Left hindlimb (tissue), 1 donor: ENCODE measurements at regions not wholly inside any gene's neighbourhood (a gene's known extent, or its start where the extent isn't known, plus 50 kb on each side); places are given as distances from the start of the nearest gene placed in this dataset.

Source experiments
- DNase-seq: peaks from one replicate; pipeline ENCODE4 v3.0.0-alpha.2; 2018

GRCh38 chr6:15058200-15059061 is 187.4 kb upstream of the JARID2 start:
- DNase-seq = no peak

- no peak for DNase-seq
Measured at GRCh38 chr6:15061180-15061641, 184.7 kb upstream of the JARID2 start.

- no peak for DNase-seq
Measured at GRCh38 chr6:15061908-15062515, 183.9 kb upstream of the JARID2 start.

- DNase-seq = no peak
Measured at GRCh38 chr6:15062516-15063252, 183.2 kb upstream of the JARID2 start.

GRCh38 chr6:15063253-15063853 is 182.5 kb upstream of the JARID2 start:
- no peak for DNase-seq

DNA sequence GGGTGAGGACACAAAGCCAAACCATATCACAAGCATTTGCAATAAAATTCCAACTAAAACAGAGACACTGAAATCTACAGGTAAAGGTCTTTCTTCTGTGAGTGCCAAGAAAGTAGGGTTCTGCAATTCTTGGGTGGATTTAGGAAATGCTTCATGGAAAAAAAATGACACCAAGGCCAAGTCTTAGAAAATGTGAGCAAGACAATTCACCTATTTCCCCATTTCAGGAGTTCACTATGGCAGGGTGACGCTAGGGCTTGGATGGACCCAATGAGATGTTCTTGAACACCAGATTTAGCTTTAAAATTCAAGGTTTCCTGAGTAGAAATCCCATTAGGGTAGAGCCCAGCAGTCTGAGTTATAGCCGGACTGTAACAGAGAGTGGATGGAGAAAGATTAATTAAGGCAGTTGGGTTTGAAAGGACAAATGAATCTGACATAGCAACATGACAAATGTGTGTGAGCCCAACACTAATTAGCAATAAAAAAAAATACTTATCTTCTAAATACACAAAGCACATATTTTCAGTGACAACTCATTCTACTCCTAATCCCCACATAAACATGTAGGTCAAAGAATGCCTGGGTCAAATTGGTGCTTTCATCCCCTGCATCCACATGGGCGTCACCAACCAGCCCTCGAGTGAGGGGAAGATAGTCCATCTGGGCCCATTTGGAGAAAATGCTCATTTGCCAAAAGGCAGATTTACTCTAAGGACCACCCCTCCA is 180.4 kb upstream of the JARID2 start:
- DNase-seq = no peak

DNA sequence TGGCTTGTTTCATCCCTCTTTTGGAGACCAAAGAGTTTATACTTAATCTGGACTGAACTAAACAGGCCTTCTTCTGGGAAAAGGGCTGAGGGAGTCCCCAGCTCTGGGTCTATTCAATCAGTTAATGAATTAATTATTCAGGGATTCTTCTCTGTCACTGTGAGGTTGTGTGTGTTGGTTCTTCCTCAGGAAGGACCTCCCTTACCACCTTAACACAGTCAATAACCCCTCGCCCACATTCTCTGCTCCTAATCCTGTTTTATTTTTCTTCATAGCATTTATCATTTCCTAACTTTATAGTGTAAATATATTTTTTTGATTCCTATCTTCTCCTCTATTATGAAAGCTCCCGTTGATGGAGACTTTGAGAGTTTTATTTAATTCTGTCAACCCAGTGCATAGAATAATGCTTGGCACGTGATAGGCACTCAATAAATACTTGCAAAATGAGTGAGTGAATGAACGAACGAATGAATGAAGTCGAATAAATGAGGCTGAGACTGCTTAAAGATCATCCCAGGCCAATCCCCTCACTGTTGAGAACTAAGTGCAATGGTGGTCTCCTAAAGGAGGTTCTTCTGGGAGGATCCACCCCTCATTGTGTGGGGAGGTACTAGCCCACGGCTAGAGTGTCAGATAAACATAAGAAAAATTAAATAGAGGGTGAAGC is 179.6 kb upstream of the JARID2 start:
- no peak for DNase-seq

DNA sequence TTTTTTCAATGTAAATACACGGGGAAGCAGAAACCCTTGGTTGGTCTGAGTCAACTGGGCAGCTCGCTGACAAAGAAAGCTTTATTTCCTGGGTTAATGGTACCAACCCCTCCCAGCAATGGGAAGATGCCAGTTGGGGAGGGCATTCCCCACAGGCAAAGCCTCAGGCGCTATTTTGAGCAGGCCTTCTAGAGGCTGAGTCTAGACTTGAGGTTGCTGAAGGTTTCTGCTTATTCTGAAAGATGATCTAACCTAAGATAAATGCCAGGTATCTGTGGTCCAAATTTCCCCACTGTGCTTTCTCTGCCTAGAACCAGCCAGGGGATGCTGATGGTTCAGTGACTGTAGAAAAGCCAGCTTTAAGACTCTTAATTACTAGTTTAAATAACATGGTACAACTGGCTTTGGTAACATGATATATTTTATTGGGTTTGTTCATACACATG is 172.5 kb upstream of the JARID2 start:
- DNase-seq = no peak

- no peak for DNase-seq
Measured at GRCh38 chr6:15073883-15074465, 171.9 kb upstream of the JARID2 start.

DNA sequence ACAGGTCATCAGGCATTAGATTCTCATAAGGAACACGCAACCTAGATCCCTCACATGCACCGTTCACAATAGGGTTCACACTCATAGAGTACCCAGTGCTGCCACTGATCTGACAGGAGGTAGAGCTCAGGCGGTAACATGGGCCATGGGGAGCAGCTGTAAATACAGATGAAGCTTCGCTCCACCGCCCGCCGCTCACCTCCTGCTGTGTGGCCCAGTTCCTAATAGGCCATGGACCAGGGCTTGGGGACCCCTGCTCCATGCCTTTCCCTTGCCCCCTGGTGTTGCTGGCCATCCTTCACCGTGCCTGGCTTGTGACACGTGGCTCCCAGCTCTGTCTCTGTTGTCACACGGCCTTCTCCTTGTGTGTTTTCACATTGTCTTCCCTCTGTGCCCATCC is 171.1 kb upstream of the JARID2 start:
- DNase-seq = no peak

DNA sequence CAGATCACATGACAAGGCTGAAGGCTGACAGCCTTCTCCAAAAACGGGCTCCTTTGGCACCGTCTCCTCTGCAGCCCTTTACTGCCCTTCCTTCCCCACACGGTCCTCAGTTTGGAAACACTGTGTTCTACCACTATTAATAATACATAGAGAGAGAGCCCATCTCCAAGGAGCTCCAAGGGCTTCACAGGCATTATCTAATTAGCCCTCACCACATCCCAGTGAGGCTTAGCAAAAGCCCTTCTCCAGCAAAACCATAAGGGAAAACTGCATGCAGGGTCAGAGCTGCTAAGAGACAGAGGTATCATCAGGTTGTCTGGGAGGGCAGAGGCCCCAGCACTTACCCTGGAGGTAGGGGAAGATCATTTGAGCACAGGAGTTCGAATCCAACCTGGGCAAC is 169.3 kb upstream of the JARID2 start:
- no peak for DNase-seq

DNA sequence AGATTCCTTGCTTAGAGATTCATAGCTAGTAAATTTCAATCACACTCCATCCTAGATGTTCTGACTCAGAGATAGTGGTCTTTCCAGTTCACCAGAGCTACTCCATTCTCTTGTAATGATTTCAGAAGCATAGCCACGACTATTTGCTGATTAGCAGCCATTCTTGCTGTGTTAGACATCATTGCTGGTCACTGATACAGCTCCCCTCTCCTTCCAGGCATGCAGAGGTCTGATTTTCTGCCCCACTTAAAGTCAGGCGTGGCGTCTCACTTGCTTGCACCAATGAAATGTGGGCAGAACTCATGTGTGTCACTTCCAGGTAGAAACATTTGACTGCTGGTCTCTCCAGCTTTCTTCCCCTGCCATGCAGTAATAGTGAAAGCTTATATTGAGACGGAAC is 168.9 kb upstream of the JARID2 start:
- no peak for DNase-seq

DNA sequence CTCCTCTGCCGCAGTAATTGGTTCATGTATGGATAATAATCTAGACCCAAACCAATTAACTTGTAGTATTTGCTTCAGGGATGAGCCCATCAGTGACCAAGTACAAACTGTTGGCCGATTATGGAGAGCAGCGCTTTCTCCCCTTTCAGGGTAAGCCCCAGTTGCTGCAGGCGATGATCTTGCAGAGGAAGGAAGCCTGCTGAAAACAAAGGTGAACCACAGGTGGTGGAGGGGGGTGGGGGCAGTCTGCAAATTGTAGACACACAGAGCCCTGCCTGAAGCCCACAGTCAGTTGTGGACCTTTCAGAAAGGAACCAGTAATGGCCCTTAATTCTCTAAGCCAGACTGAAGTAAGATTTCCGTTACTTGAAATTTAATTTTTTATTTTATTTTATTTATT is 167.9 kb upstream of the JARID2 start:
- DNase-seq = no peak

GRCh38 chr6:15079288-15079817 is 166.5 kb upstream of the JARID2 start:
- no peak for DNase-seq

DNA sequence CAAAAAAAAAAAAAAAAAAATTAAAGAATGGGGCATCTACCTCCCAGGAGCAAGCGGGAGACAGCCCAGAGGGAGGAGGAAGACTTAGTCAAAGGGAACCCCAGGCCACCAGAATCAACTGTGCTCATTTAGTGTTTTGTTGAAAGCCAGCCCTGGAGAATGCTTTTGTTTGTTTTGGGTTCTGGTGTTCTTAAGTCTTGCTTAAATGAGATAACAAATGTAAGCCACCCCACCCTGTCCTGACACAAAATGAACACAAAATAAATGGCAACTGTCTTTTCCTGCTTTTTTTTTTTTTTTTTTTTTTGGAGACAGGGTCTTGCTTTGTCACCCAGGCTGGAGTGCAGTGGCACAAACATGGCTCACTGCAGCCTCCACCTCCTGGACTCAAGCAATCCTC is 165.0 kb upstream of the JARID2 start:
- DNase-seq = no peak

GRCh38 chr6:15081447-15081846 is 164.4 kb upstream of the JARID2 start:
- DNase-seq = no peak

DNA sequence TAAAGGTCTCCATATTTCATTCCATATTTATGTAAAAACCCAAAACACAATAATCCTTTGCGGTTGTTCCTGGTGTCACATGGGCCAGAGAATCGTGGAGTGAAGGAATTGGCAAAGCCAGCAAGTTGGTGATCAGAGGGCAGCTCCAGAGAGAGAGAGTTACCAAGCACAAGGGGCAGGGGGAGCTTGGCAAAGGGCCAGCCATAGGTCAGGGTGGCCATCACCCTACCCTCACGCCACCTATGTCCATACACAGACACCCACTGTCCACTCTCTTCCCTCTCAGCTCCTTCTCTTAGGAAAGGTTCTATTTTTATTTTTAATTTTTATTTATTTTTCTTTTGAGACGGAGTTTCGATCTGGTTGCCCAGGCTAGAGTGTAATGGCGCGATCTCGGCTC is 163.2 kb upstream of the JARID2 start:
- no peak for DNase-seq

- no peak for DNase-seq
Measured at GRCh38 chr6:15086348-15087158, 159.3 kb upstream of the JARID2 start.

DNA sequence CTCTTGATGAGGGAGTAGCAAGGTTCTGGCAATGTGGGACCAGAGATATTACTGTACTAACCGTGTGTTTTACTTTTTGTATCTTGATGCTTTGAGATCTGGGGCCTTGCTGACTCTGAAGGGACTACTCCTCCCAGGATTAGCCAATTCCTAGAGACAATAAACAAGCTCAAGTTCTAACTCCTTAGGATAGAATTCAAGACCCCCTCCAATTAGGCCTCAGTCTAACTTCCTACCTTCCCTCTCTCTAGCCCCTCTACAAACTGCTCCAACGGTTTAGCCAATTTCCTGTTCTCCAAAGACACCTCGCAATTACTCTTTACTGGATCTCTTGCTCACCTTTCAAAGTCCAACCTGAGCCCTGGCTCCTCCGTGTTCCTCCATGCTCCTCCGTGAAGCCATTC is 158.7 kb upstream of the JARID2 start:
- DNase-seq = no peak

DNA sequence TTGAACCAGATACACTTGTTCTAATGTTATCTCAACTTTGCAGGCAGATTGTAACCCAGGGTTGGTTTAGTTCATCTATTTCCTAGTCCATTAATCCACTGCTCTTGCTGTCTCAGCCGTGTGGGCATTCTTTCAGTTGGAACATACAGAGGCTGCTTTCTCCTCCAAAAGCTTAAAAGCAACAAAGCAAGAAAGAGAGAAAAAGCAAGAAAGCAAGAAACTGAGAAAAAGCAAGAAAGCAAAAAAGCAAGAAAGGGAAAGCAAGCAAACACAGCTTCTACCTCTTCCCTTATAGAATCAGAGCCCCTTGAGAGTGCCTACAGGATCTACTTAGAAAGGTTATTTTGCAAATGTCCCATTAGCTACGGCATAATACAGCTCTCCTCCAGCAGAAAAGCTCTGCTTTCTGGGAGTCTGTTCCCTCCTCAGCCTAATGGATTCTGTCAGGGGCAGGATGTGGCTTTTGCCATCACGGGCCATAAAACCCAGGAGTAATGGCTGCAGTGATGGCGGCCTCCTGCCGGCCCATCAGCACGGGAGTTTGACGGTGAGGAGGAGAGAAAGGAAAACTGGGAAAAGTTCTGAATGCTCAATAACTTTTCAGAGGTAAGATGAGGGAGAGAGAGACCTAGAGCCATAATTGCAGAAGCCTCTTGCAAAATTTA is 156.8 kb upstream of the JARID2 start:
- no peak for DNase-seq
